Urinary bladder (tissue), 3 donors: ENCODE measurements at regions not wholly inside any gene's neighbourhood (a gene's known extent, or its start where the extent isn't known, plus 50 kb on each side); places are given as distances from the start of the nearest gene placed in this dataset.
"Not testable (repeated sequence)": the region's sequence is repeated elsewhere in the genome, so short reads cannot be mapped to it uniquely, and the experiment has no call there.

ENCODE experiments used
- DNase-seq: peaks from one replicate; pipeline ENCODE4 v3.0.0-alpha.2; 2015; ENCODE audit errors: extremely low spot score
- H3K27ac ChIP-seq: one replicate; pipeline ENCODE4 v1.5.1; 2013; ENCODE audit warnings: low read depth, mild to moderate bottlenecking, moderate library complexity
- H3K36me3 ChIP-seq: one replicate; pipeline ENCODE4 v1.6.1; 2013; ENCODE audit warnings: mild to moderate bottlenecking, moderate library complexity; ENCODE audit not compliant: insufficient read depth
- H3K4me1 ChIP-seq: one replicate; pipeline ENCODE4 v1.6.1; 2013; ENCODE audit warnings: mild to moderate bottlenecking, moderate library complexity; ENCODE audit not compliant: insufficient read depth
- H3K4me3 ChIP-seq: one replicate; pipeline ENCODE4 v1.5.1; 2013; ENCODE audit warnings: low read depth, low read length
- whole genome bisulfite sequencing: extraction: QIAGEN DNeasy Blood & Tissue Kit; methylation state at CpG from one replicate; pipeline ENCODE4 v1.1.7; 2013; 5-methylcytosine and 5-hydroxymethylcytosine counted together
- donor health status: healthy with polysubstance abuse.
- donor health status: healthy.

GRCh38 chr13:107596306-107596705 is 619.0 kb downstream of the LIG4 start:
- H3K4me3 ChIP-seq, H3K4me1 ChIP-seq, H3K27ac ChIP-seq, DNase-seq, H3K36me3 ChIP-seq: not testable (repeated sequence)
- WGBS: 69% methylated on average over 5 of the region's 5 CpGs

DNA sequence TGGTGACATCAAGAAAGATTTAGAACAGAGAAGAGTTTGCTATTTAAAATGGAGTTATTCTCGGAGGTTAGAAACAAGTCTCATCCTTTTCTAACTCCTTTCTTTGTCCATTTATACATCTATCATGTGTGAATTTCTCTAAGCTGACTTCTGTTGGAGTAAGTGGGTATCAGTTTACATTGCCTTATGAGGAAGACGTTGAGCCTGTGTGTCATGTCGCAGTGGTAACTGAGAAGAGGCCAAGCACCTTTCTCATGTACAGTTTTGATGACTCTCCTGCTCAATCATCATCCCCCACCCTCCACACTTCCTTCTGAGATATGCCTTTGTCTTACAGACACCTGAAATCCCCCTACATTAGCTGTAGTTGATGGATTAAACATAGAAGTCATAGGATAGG is 624.8 kb downstream of the LIG4 start:
- Histone ChIP-seq H3K36me3 (no peaks in the 10 kb centered on the region), H3K27ac (no peak overlapping the region), H3K4me1 (no peaks in the 10 kb centered on the region), H3K4me3 (no peak overlapping the region)
- no peak for DNase-seq
- 74% methylated on average over 3 of the region's 3 CpGs for WGBS

DNA sequence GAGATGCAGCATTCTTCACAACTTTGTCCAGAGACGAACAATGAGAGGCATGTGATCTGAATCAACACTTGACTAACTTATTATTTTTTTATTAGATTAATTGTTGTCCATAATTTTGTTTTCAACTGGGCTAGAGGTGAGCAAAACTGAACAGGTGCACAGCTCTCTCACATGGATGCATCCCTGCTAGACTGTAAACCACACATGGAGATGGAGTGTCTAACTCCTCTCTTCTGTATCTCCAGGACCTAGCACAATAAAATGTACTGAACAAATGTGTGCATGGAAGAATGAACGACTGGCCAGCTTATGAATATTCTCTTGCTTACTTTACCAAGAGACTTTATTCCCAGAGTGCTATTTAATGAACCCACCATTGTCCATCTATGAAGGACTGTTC is 627.7 kb downstream of the LIG4 start:
- WGBS: 85% methylated on average over 2 of the region's 2 CpGs
- no peaks in the 10 kb centered on the region for H3K4me1 ChIP-seq
- no peak overlapping the region for H3K4me3 ChIP-seq
- DNase-seq: no peak
- no peak overlapping the region for H3K27ac ChIP-seq
- no peaks in the 10 kb centered on the region for H3K36me3 ChIP-seq

GRCh38 chr13:107586216-107586615 is 629.1 kb downstream of the LIG4 start:
- WGBS: 77% methylated on average over 2 of the region's 2 CpGs
- H3K36me3 ChIP-seq: no peaks in the 10 kb centered on the region
- H3K4me3 ChIP-seq: no peak overlapping the region
- no peaks in the 10 kb centered on the region for H3K4me1 ChIP-seq
- DNase-seq: no peak
- no peak overlapping the region for H3K27ac ChIP-seq

DNA sequence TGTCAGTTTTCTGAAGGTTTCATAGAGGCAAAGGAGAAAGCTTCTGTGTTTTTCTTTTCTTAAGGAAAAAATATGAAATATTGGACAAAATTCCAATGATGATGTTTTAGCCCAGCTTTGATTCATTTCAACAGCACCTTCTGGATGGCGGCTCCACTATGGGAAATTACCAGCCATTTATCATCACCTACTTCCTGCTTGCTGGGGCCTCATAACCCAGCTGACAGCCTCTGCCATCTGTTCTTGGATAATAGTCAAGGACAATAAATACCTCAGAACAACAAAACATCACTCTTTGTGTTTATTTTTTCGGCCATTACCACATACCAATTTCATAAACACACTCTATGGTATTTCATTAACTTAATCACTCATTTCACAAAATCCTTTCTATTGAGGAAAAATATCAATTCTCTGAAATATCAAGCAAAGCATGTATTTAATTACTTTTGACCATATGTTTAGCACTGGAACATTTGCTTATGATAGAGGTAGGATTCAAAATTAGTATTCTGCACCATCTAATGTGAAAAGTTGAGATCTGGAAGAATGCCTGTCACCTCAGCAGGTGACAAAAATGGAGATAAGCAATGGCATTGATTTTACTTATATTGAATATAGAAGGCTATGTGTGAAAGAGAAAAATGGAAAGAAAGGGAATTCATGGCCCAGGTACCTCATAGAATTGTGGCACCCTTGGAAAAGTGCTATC is 629.7 kb downstream of the LIG4 start:
- H3K4me1 ChIP-seq: no peaks in the 10 kb centered on the region
- H3K36me3 ChIP-seq: no peaks in the 10 kb centered on the region
- 19% methylated on average over 2 of the region's 2 CpGs for WGBS
- no peak for DNase-seq
- no peak overlapping the region for H3K27ac ChIP-seq
- no peak overlapping the region for H3K4me3 ChIP-seq

- no peaks in the 10 kb centered on the region for H3K36me3 ChIP-seq
- DNase-seq: no peak
- H3K4me3 ChIP-seq: no peak overlapping the region
- 82% methylated on average over 4 of the region's 4 CpGs for WGBS
- no peaks in the 10 kb centered on the region for H3K4me1 ChIP-seq
- H3K27ac ChIP-seq: no peak overlapping the region
Measured at GRCh38 chr13:107582171-107582570, 633.2 kb downstream of the LIG4 start.

DNA sequence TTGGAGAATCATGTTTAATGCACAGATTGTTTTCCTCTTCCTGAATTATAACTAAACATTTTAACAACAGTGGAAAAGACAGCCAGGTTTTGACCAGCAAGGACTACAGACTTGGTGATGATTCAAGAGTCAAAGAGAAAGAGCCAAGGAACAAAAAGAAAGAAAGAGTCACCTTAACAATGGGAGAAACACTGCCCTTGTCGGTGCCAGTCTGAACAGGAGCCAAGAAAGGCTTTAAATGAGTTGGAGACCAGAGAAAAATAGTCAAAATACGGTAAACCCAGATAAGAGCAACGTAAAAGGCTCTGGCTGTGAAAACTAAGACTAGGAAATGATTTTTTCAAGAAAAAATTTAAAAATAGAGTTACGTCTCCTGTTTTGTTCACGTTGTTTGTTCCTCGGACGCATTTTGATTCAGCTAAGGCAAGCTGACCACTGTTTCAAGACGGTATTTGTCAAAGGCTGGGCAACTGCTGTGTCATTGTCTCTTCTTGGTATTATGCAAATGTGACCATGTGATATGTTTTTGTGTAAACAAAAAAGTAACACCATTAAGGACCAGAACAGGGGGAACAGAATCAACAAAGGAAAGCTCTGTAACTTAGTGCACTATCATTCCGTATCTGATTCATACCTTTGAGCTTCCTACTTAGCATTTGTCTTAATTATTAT is 634.5 kb downstream of the LIG4 start:
- no peak overlapping the region for H3K27ac ChIP-seq
- H3K4me3 ChIP-seq: no peak overlapping the region
- DNase-seq: no peak
- 45% methylated on average over 9 of the region's 9 CpGs for WGBS
- H3K4me1 ChIP-seq: no peaks in the 10 kb centered on the region
- no peaks in the 10 kb centered on the region for H3K36me3 ChIP-seq

GRCh38 chr13:107576430-107576829 is 638.9 kb downstream of the LIG4 start:
- H3K4me1 ChIP-seq: no peaks in the 10 kb centered on the region
- no peaks in the 10 kb centered on the region for H3K36me3 ChIP-seq
- no peak overlapping the region for H3K4me3 ChIP-seq
- H3K27ac ChIP-seq: no peak overlapping the region
- WGBS: 78% methylated on average over 1 of the region's 1 CpG
- DNase-seq: no peak

- WGBS: 42% methylated on average over 6 of the region's 6 CpGs
- Histone ChIP-seq H3K4me1 (no peaks in the 10 kb centered on the region), H3K36me3 (no peaks in the 10 kb centered on the region), H3K27ac (no peak overlapping the region), H3K4me3 (no peak overlapping the region)
- DNase-seq: no peak
Measured at GRCh38 chr13:107574517-107575210, 640.7 kb downstream of the LIG4 start.

- Histone ChIP-seq H3K4me3 (no peak overlapping the region), H3K36me3 (no peaks in the 10 kb centered on the region), H3K27ac (no peak overlapping the region), H3K4me1 (no peaks in the 10 kb centered on the region)
- WGBS: 76% methylated on average over 1 of the region's 1 CpG
- DNase-seq: no peak
Measured at GRCh38 chr13:107573184-107573583, 642.2 kb downstream of the LIG4 start.

DNA sequence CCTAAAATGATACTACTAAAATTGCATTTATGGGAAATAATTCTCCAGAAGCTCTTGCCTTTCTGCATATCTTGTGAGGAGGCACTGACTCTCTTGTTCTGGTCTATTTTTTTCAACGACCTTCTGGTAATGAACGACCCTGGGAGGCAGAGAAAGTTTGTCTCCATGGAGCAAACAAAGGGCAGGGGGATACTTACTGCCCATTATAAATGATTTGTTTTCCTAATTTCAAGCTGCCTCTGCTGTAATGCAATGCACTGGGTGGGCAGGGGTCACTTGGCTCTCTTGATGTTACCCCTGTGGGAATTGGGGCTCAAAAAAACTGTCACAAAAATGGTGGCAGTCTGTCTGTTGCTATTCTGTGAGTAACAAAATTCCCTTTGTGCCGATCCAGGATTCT is 643.2 kb downstream of the LIG4 start:
- no peaks in the 10 kb centered on the region for H3K36me3 ChIP-seq
- H3K4me3 ChIP-seq: no peak overlapping the region
- WGBS: 77% methylated on average over 3 of the region's 3 CpGs
- no peak overlapping the region for H3K27ac ChIP-seq
- no peaks in the 10 kb centered on the region for H3K4me1 ChIP-seq
- DNase-seq: no peak

DNA sequence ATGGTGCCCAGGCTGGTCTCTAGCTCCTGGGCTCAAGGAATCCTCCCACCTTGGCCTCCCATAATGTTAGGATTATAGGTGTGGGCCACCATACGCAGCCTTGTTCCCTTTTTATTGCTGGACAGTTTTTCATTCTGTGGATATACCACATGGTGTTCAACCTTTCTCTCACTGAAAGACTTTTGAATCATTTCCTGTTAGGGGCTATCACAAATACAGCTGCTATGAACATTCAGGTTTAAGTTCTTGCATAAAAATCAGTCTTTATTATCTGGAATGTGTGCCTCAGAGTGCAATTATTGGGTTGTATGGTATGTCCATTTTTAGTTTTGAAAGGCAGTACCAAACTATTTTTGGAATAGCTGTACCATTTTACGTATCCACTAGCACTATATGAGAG is 647.2 kb downstream of the LIG4 start:
- no peaks in the 10 kb centered on the region for H3K4me1 ChIP-seq
- H3K27ac ChIP-seq: no peak overlapping the region
- no peak overlapping the region for H3K4me3 ChIP-seq
- H3K36me3 ChIP-seq: no peaks in the 10 kb centered on the region
- no peak for DNase-seq
- 88% methylated on average over 2 of the region's 2 CpGs for WGBS

- H3K4me3 ChIP-seq: no peak overlapping the region
- DNase-seq: no peak
- WGBS: 37% methylated on average over 7 of the region's 7 CpGs
- no peak overlapping the region for H3K27ac ChIP-seq
- H3K4me1 ChIP-seq: no peaks in the 10 kb centered on the region
- no peaks in the 10 kb centered on the region for H3K36me3 ChIP-seq
Measured at GRCh38 chr13:107563099-107563925, 652.0 kb downstream of the LIG4 start.
